T follicular helper cell (primary cell): ENCODE measurements at regions not wholly inside any gene's neighbourhood (a gene's known extent, or its start where the extent isn't known, plus 50 kb on each side); places are given as distances from the start of the nearest gene placed in this dataset.
"Not testable (repeated sequence)": the region's sequence is repeated elsewhere in the genome, so short reads cannot be mapped to it uniquely, and the experiment has no call there.

Experiments used
- DNase-seq: peaks from one replicate; pipeline ENCODE4 v3.0.0-alpha.2; 2020; ENCODE audit warnings: low read depth

DNA sequence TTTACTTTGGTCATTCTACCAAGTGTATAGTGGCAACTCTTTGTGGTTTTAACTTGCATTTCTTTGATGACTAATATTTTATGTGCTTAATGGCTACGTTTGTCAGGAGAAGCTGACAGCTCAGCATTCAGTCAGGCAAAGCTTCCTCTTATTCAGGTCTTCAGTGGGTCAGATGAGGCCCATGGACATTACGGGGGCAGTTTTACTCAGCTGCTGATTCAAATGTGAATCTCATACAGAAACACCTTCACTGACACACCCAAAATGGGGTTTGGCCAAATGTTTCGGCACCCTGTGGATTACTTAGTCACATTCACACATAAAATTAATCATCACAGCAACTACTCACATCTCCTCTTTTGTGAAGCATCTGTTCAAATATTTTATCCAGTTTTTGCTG lies 104.9 kb upstream of the PLD5 start:
- DNase-seq: no peak

GRCh38 chr1:242623756-242624155 lies 99.3 kb upstream of the PLD5 start:
- no peak for DNase-seq

- DNase-seq: no peak
These were observed 98.6 kb upstream of the PLD5 start for GRCh38 chr1:242623119-242623518.

GRCh38 chr1:242613266-242613815 lies 88.8 kb upstream of the PLD5 start:
- DNase-seq: no peak

- DNase-seq: no peak
These were observed 85.7 kb upstream of the PLD5 start for GRCh38 chr1:242610209-242610608.

DNA sequence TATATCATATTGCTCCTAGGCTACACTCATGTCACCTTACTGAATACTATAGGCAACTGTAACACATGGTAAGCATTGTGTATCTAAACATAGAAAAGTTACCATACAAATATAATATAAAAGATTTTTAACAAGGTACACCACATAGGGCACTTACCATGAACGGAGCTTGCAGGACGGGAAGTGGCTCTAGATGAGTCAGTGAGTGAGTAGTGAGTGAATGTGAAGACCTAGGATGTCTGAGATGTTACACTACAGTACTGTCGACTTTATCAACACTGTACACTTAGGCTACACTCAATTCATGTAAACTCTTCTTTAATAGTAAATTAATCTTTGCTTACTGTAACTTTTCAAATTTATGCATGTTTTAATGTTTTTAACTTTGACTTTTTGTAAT lies 81.0 kb upstream of the PLD5 start:
- no peak for DNase-seq

DNA sequence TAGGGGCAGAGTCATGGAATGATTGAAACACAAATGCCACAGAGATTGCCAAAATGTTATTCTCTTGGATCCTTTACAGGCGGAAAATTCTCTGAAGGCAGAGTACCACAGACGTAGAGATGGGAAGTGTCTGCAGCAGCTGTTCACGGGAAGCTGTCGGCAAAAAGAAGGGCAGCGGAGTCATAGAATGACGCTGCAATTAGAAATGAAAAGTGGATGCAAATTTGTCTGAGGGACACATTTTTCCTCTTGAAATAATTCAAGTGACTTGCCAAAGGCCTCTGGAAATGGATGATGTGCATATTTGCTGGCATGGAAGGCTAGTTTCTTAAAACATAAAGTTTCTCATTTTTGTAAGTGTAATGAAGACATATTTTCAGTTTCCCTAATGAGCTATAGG lies 77.5 kb upstream of the PLD5 start:
- DNase-seq: no peak

GRCh38 chr1:242593756-242594155 lies 69.3 kb upstream of the PLD5 start:
- not testable (repeated sequence) for DNase-seq

DNA sequence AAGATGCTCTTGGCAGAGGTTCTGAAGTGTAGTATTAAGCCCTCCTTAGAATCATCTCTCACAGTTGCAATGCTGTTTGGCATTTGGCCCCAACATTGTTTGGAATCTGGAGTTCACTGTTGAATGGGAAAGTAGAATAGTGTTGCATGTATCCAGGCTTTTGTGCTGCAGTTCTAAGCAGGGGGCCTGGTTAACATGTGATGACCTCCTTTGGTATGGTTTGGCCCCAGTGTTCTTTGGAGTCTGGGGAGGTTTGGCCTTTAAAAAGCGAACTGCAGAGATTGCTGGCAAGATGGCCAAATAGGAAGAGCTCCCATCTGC lies 61.8 kb upstream of the PLD5 start:
- DNase-seq: no peak

GRCh38 chr1:242585616-242586359 lies 61.3 kb upstream of the PLD5 start:
- no peak for DNase-seq

DNA sequence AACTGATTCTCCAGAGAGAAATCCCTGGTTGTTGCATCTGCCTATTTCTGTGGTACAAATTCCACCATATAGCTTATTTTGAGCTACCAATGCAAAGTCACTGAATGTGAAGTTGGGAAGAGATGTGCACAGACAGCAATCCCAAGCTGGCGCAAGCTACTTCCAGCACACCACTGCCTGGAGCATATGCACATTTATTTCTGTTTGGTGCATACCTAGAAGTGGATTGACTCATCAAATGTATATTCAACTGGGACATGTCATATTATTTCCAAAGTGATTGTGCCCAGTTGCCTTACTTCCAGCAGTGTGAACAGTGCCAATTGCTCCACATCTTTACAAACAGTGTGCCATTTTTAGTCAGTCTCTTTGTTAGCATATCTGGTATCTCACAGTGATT lies 58.2 kb upstream of the PLD5 start:
- no peak for DNase-seq

DNA sequence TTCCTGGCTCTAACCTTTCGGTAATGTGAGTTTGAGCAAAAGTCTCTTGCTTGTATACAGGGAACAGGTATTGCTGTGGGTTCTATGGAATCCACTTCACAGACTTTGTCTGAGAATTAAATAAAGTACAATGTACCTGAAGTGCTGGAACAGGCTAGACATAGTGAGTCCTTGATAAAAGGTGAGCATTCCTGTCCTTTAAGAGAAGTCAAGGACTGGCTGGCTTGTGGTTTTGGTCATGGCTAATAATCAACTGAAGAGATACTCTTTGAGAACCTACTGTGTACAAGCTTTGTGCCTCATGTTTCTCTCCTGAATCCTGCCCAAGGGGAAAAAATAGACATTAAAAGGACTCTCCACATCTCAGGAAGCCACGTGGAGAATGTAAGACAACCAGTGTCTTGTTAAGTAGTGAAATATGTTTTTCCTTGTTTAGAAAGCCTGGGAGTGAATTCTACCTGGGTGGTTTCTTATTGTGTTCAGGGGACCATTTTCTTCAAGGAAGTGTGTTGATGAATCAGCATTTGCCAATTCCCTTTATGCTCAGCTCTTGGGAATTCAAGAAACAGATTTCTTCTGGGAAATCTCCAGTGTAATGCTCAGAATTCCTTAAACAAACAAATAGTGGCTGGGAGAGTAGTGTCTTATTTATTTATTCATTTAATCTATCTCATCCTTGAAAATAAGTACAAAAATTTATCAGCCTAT lies 55.2 kb upstream of the PLD5 start:
- no peak for DNase-seq
